Liver (tissue), 8 donors: ENCODE measurements at regions not wholly inside any gene's neighbourhood (a gene's known extent, or its start where the extent isn't known, plus 50 kb on each side); places are given as distances from the start of the nearest gene placed in this dataset.

ENCODE experiments used
- DNase-seq: peaks from one replicate; pipeline ENCODE4 v3.0.0-alpha.2; 2017; ENCODE audit warnings: low spot score
- H3K27ac ChIP-seq, 2 donors: one replicate each; pipeline ENCODE4 v1.7.0; 2013; ENCODE audit warnings: inconsistent platforms in 2 of 2, low read length in 2 of 2, control low read depth in 1 of 2, low read depth in 1 of 2, mild to moderate bottlenecking in 1 of 2
- H3K27me3 ChIP-seq, 4 donors: one replicate each; pipeline versions ENCODE4 v1.6.1 to v1.7.0; 2013; ENCODE audit warnings: low read length in 3 of 4, inconsistent platforms in 1 of 4, mild to moderate bottlenecking in 1 of 4, moderate library complexity in 1 of 4; ENCODE audit not compliant: control insufficient read depth in 4 of 4, insufficient read depth in 4 of 4
- H3K36me3 ChIP-seq, 4 donors: one replicate each; pipeline versions ENCODE4 v1.6.1 to v1.7.0; 2013; ENCODE audit warnings: low read length in 3 of 4, mild to moderate bottlenecking in 3 of 4, low read depth in 1 of 4, moderate library complexity in 1 of 4; ENCODE audit not compliant: control insufficient read depth in 4 of 4, insufficient read depth in 3 of 4
- H3K4me1 ChIP-seq, 4 donors: one replicate each; pipeline versions ENCODE4 v1.6.1 to v1.7.0; 2013; ENCODE audit warnings: low read length in 3 of 4, mild to moderate bottlenecking in 3 of 4, moderate library complexity in 1 of 4; ENCODE audit not compliant: control insufficient read depth in 4 of 4, insufficient read depth in 4 of 4
- H3K4me3 ChIP-seq, 3 donors: one replicate each; pipeline versions ENCODE4 v1.6.1 to v1.7.0; 2013; ENCODE audit warnings: low read length in 3 of 3, control low read depth in 1 of 3, low read depth in 1 of 3, mild to moderate bottlenecking in 1 of 3
- H3K9ac ChIP-seq, 2 donors: one replicate each; pipeline ENCODE4 v1.7.0; 2013; ENCODE audit warnings: low read length in 2 of 2, mild to moderate bottlenecking in 2 of 2, moderate library complexity in 2 of 2, control low read depth in 1 of 2, low read depth in 1 of 2
- H3K9me3 ChIP-seq, 4 donors: one replicate each; pipeline versions ENCODE4 v1.6.1 to v1.7.0; 2013; ENCODE audit warnings: low read length in 3 of 4; ENCODE audit not compliant: control insufficient read depth in 4 of 4
- ATF3 ChIP-seq: IDR thresholded peaks from 2 replicates; pipeline ENCODE4 v1.6.1; 2016; ENCODE audit warnings: antibody characterized with exemption
- CTCF ChIP-seq: fragments of 150-350 bp; IDR thresholded peaks from 2 replicates; pipeline ENCODE4 v1.5.1; 2017; ENCODE audit warnings: improper control_type of control experiment, low read depth, low read length; ENCODE audit not compliant: missing input control
- EGR1 ChIP-seq, 2 donors: IDR thresholded peaks; 2 replicates each; pipeline ENCODE4 v1.6.1; 2016 to 2018; ENCODE audit warnings: antibody characterized with exemption in 2 of 2, low read depth in 2 of 2
- FOXA1 ChIP-seq: IDR thresholded peaks from 2 replicates; pipeline ENCODE4 v1.6.1; 2016; ENCODE audit warnings: antibody characterized with exemption
- FOXA2 ChIP-seq: IDR thresholded peaks from 2 replicates; pipeline ENCODE4 v1.6.1; 2016; ENCODE audit warnings: antibody characterized with exemption
- GABPA ChIP-seq, 2 donors: IDR thresholded peaks in 1 of 2; conservative IDR thresholded peaks in 1 of 2; 2 replicates each; pipeline ENCODE4 v1.6.1; 2016; ENCODE audit warnings: antibody characterized with exemption in 2 of 2, mild to moderate bottlenecking in 1 of 2, moderate library complexity in 1 of 2
- HNF4A ChIP-seq, 2 donors: conservative IDR thresholded peaks; 2 replicates each; pipeline ENCODE4 v1.6.1; 2016; ENCODE audit warnings: antibody characterized with exemption in 2 of 2, mild to moderate bottlenecking in 2 of 2
- HNF4G ChIP-seq: IDR thresholded peaks from 2 replicates; pipeline ENCODE4 v1.6.1; 2016; ENCODE audit warnings: antibody characterized with exemption
- JUND ChIP-seq, 2 donors: IDR thresholded peaks; 2 replicates each; pipeline ENCODE4 v1.6.1; 2016; ENCODE audit warnings: antibody characterized with exemption in 2 of 2
- MAX ChIP-seq: IDR thresholded peaks from 2 replicates; pipeline ENCODE4 v1.6.1; 2016; ENCODE audit warnings: antibody characterized with exemption
- NR2F2 ChIP-seq: IDR thresholded peaks from 2 replicates; pipeline ENCODE4 v1.6.1; 2016; ENCODE audit warnings: antibody characterized with exemption
- REST ChIP-seq: IDR thresholded peaks from 2 replicates; pipeline ENCODE4 v1.6.1; 2016; ENCODE audit warnings: antibody characterized with exemption, mild to moderate bottlenecking
- RXRA ChIP-seq, 2 donors: IDR thresholded peaks; 2 replicates each; pipeline ENCODE4 v1.6.1; 2017 to 2018; ENCODE audit warnings: antibody characterized with exemption in 2 of 2, mild to moderate bottlenecking in 1 of 2
- SP1 ChIP-seq: IDR thresholded peaks from 2 replicates; pipeline ENCODE4 v1.6.1; 2018; ENCODE audit warnings: antibody characterized with exemption, mild to moderate bottlenecking
- TAF1 ChIP-seq: conservative IDR thresholded peaks from 2 replicates; pipeline ENCODE4 v1.6.1; 2016; ENCODE audit warnings: antibody characterized with exemption, mild to moderate bottlenecking
- YY1 ChIP-seq: IDR thresholded peaks from 2 replicates; pipeline ENCODE4 v1.6.1; 2016; ENCODE audit warnings: antibody characterized with exemption, mild to moderate bottlenecking
- ZBTB33 ChIP-seq: IDR thresholded peaks from 2 replicates; pipeline ENCODE4 v1.6.1; 2016; ENCODE audit warnings: antibody characterized with exemption
- WGBS: extraction: QIAGEN DNeasy Blood & Tissue Kit; methylation state at CpG from one replicate; pipeline ENCODE4 v1.1.7; 2013; 5-methylcytosine and 5-hydroxymethylcytosine counted together
- donor health status: healthy.
- donor health status: healthy.
- donor health status: healthy.
- donor health status: healthy.
- donor health status: healthy.

GRCh38 chr18:76149284-76149683 is 345.8 kb downstream of the ZNF516 start:
- 85% methylated on average over 4 of the region's 4 CpGs for WGBS
- no peaks in the 10 kb centered on the region for H3K4me1 ChIP-seq
- no peaks in the 10 kb centered on the region for H3K9me3 ChIP-seq
- no peak overlapping the region for H3K4me3 ChIP-seq
- no peaks in the 10 kb centered on the region for H3K27me3 ChIP-seq
- DNase-seq: no peak
- no peaks in the 10 kb centered on the region for H3K36me3 ChIP-seq
- TF ChIP-seq GABPA (IDR thresholded peaks at IDR 0.05 in 1 of 2, conservative IDR thresholded peaks at IDR 0.05 in 1 of 2) (no peak), MAX (no peak), RXRA (IDR thresholded peaks at IDR 0.05) (no peak), HNF4G (no peak)
- H3K27ac ChIP-seq: no peak overlapping the region
- H3K9ac ChIP-seq: no peak overlapping the region

- TF ChIP-seq JUND (IDR thresholded peaks at IDR 0.05) (no peak), ZBTB33 (no peak), FOXA1 (no peak), RXRA (IDR thresholded peaks at IDR 0.05) (no peak), FOXA2 (no peak)
- no peaks in the 10 kb centered on the region for H3K4me1 ChIP-seq
- H3K9me3 ChIP-seq: no peaks in the 10 kb centered on the region
- H3K4me3 ChIP-seq: no peak overlapping the region
- WGBS: 77% methylated on average over 23 of the region's 23 CpGs
- no peaks in the 10 kb centered on the region for H3K36me3 ChIP-seq
- H3K9ac ChIP-seq: no peak overlapping the region
- H3K27me3 ChIP-seq: no peaks in the 10 kb centered on the region
- H3K27ac ChIP-seq: no peak overlapping the region
- DNase-seq: no peak
Measured at GRCh38 chr18:76145521-76146376, 349.3 kb downstream of the ZNF516 start.

- no peak for DNase-seq
- Histone ChIP-seq H3K4me3 (no peak overlapping the region), H3K9ac (no peak overlapping the region), H3K27ac (no peak overlapping the region), H3K4me1 (no peaks in the 10 kb centered on the region), H3K36me3 (no peaks in the 10 kb centered on the region), H3K9me3 (no peaks in the 10 kb centered on the region), H3K27me3 (peaks cover 0 to 1% (median 0%) of the 10 kb centered on the region in 4 donors)
- WGBS: 83% methylated on average over 18 of the region's 18 CpGs
- TF ChIP-seq FOXA2 (no peak), TAF1 (no peak), CTCF (no peak), YY1 (no peak), HNF4G (no peak), SP1 (no peak), REST (no peak), EGR1 (IDR thresholded peaks at IDR 0.05; ENCODE audit: low read depth in 2 of 2) (no peak), NR2F2 (no peak), ZBTB33 (no peak), ATF3 (no peak), JUND (IDR thresholded peaks at IDR 0.05) (no peak), RXRA (IDR thresholded peaks at IDR 0.05) (no peak), MAX (no peak), HNF4A (conservative IDR thresholded peaks at IDR 0.05) (no peak)
Measured at GRCh38 chr18:76144844-76145243, 350.2 kb downstream of the ZNF516 start.
